T-cell (primary cell): ENCODE measurements at regions not wholly inside any gene's neighbourhood (a gene's known extent, or its start where the extent isn't known, plus 50 kb on each side); places are given as distances from the start of the nearest gene placed in this dataset.

Experiments
- ATAC-seq, 4 experiments: fragments of 200-7000 bp in 3 of 4; fragments of 150-1000 bp in 1 of 4; cut with Tn5 transposase; replicated peaks in 1 of 4; 1 replicate in 3 of 4; 2 replicates in 1 of 4; pipeline ENCODE4 v1.10.0; 2021; ENCODE audit warnings: moderate library complexity in 3 of 4, mild to moderate bottlenecking in 2 of 4, moderate number of reproducible peaks in 1 of 4
- CTCF ChIA-PET, 2 donors: fragments of 300-600 bp; sonication (Branson Sonifier 250); formaldehyde crosslinking; loops; one replicate each; lab custom pipeline; 2022; ENCODE audit warnings: antibody characterized with exemption in 2 of 2; lab: Charles Lee
- POLR2A ChIA-PET, 2 donors: fragments of 300-600 bp; sonication (Branson Sonifier 250); formaldehyde crosslinking; loops; one replicate each; lab custom pipeline; 2022; ENCODE audit warnings: antibody characterized with exemption in 2 of 2; lab: Charles Lee
- DNase-seq, 35 experiments: peaks; one replicate each; pipeline versions ENCODE4 v3.0.0 to v3.0.0-alpha.2; 2013 to 2023
- H3K27ac ChIP-seq: one replicate; pipeline ENCODE4 v1.5.1; 2013; ENCODE audit warnings: low read length
- H3K27me3 ChIP-seq, 2 experiments: replicated peaks in 1 of 2; 1 replicate in 1 of 2; 2 replicates in 1 of 2; pipeline versions ENCODE4 v1.6.1 to v1.7.0; 2013; ENCODE audit warnings: low read length in 1 of 2, mixed read lengths in 1 of 2; ENCODE audit not compliant: control insufficient read depth in 2 of 2, insufficient read depth in 2 of 2; ENCODE audit errors: extremely low read depth in 1 of 2
- H3K36me3 ChIP-seq, 2 donors: 1 replicate in 1 of 2; 2 replicates in 1 of 2; pipeline versions ENCODE4 v1.6.1 to v1.7.0; 2013; ENCODE audit warnings: low read length in 1 of 2; ENCODE audit not compliant: control insufficient read depth in 2 of 2, insufficient read depth in 1 of 2; ENCODE audit errors: extremely low read depth in 1 of 2
- H3K4me1 ChIP-seq, 2 experiments: 1 replicate in 1 of 2; 2 replicates in 1 of 2; pipeline versions ENCODE4 v1.6.1 to v1.7.0; 2013; ENCODE audit warnings: low read length in 2 of 2, mixed read lengths in 1 of 2; ENCODE audit not compliant: insufficient read depth in 2 of 2, control insufficient read depth in 1 of 2; ENCODE audit errors: extremely low read depth in 1 of 2
- H3K4me3 ChIP-seq, 2 donors: 1 replicate in 1 of 2; 2 replicates in 1 of 2; pipeline versions ENCODE4 v1.5.1 to v1.7.0; 2013; ENCODE audit warnings: mild to moderate bottlenecking in 2 of 2, low read length in 1 of 2, moderate library complexity in 1 of 2; ENCODE audit not compliant: control insufficient read depth in 1 of 2; ENCODE audit errors: extremely low read depth in 1 of 2
- H3K9me3 ChIP-seq: 2 replicates; pipeline ENCODE4 v1.7.0; 2013
- H3K27ac Mint-ChIP-seq, 2 donors: one replicate each; pipeline ENCODE4 v1.8.0; 2020 to 2021; ENCODE audit warnings: mild to moderate bottlenecking in 2 of 2, mixed read lengths in 2 of 2
- H3K27me3 Mint-ChIP-seq, 2 donors: one replicate each; pipeline ENCODE4 v1.8.0; 2021 to 2022; ENCODE audit warnings: mixed read lengths in 2 of 2
- H3K36me3 Mint-ChIP-seq: one replicate; pipeline ENCODE4 v1.8.0; 2021; ENCODE audit warnings: mixed read lengths
- H3K4me1 Mint-ChIP-seq, 3 donors: one replicate each; pipeline ENCODE4 v1.8.0; 2020 to 2022; ENCODE audit warnings: mixed read lengths in 3 of 3, mild to moderate bottlenecking in 1 of 3
- H3K4me3 Mint-ChIP-seq, 3 donors: one replicate each; pipeline ENCODE4 v1.8.0; 2020 to 2022; ENCODE audit warnings: mild to moderate bottlenecking in 3 of 3, mixed read lengths in 3 of 3, moderate library complexity in 3 of 3
- H3K9me3 Mint-ChIP-seq, 3 donors: one replicate each; pipeline ENCODE4 v1.8.0; 2020 to 2022; ENCODE audit warnings: mixed read lengths in 3 of 3
- WGBS: methylation state at CpG from one replicate; pipeline ENCODE4 v1.1.5; 2013; ENCODE audit warnings: missing lambda C conversion rate; ENCODE audit not compliant: insufficient coverage; 5-methylcytosine and 5-hydroxymethylcytosine counted together

DNA sequence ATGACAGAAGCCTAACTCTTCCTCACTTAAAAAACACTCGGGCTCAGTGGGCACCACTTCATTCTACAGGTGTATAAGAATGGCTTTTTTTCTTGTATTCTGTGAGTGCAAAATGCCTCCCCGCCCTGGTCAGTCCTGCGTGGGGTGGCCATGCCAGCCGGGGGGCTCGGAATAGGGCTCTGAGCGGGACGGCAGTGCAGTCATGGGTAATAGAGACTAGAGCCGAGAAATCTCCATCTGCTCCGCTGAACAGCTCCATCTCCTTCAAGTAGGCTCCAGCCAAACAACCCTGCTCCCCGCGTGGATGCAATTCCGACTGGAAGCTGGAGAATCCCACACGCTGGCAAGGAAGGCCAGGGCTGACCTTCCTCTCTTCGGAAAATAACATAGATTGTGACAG is 317.0 kb upstream of the IRX4 start:
- ChIA-PET POLR2A (no interaction called here), CTCF (no interaction called here)
- Mint-ChIP-seq H3K4me1 (no peaks in the 10 kb centered on the region), H3K9me3 (peaks cover 0 to 5% (median 1%) of the 10 kb centered on the region in 3 donors), H3K27ac (no peak overlapping the region), H3K27me3 (peaks cover 6 to 9% of the 10 kb centered on the region in 2 donors), H3K36me3 (no peaks in the 10 kb centered on the region), H3K4me3 (no peak overlapping the region)
- H3K4me1 ChIP-seq = no peaks in the 10 kb centered on the region
- WGBS = 78% methylated on average over 9 of the region's 14 CpGs
- no peak overlapping the region for H3K27ac ChIP-seq
- no peak overlapping the region for H3K4me3 ChIP-seq
- DNase-seq (no peak), ATAC-seq (no peak)
- peaks cover 0 to 14% of the 10 kb centered on the region in 2 experiments for H3K27me3 ChIP-seq
- no peaks in the 10 kb centered on the region for H3K9me3 ChIP-seq
- H3K36me3 ChIP-seq = no peaks in the 10 kb centered on the region

DNA sequence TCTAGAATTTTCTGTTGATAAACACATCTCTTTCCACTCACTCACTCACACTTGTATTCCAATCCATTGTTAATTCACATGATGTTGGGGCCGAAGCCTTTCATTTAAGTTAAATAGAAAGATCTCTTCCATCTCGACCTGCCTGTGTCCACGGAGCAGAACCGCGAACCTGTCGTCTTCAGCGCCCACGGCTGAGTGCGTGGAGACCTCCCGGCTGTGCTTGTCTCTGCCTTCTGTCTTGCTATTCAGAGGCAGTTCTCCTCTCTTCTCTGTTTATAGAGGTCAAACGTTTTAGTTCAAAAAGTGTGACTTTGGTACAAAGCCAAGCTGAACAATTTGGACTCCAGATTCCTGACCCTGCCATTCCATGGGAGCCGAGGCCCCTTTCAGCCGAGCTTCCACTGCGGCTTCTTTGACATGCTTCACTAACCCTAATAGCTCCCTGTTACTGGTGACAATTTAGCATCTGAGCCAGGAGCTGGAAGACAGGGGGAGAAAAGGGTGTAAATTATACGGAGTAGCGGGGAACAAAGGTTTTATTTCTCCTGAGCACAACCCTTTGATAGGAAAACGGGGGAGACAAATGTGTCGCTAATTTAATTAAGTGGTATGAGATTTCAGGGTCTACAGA is 314.4 kb upstream of the IRX4 start:
- Histone ChIP-seq H3K4me1 (no peaks in the 10 kb centered on the region), H3K27ac (no peak overlapping the region), H3K27me3 (peaks cover 0 to 14% of the 10 kb centered on the region in 2 experiments), H3K9me3 (no peaks in the 10 kb centered on the region), H3K4me3 (no peak overlapping the region), H3K36me3 (no peaks in the 10 kb centered on the region)
- H3K9me3 Mint-ChIP-seq = peaks cover 0 to 5% (median 2%) of the 10 kb centered on the region in 3 donors
- no peaks in the 10 kb centered on the region for H3K36me3 Mint-ChIP-seq
- POLR2A ChIA-PET = no interaction called here
- H3K27me3 Mint-ChIP-seq = peaks cover 0 to 6% of the 10 kb centered on the region in 2 donors
- no peak overlapping the region for H3K4me3 Mint-ChIP-seq
- H3K4me1 Mint-ChIP-seq = no peaks in the 10 kb centered on the region
- ATAC-seq = no peak
- CTCF ChIA-PET = no interaction called here
- DNase-seq = no peak
- no peak overlapping the region for H3K27ac Mint-ChIP-seq
- WGBS = 79% methylated on average over 10 of the region's 18 CpGs

DNA sequence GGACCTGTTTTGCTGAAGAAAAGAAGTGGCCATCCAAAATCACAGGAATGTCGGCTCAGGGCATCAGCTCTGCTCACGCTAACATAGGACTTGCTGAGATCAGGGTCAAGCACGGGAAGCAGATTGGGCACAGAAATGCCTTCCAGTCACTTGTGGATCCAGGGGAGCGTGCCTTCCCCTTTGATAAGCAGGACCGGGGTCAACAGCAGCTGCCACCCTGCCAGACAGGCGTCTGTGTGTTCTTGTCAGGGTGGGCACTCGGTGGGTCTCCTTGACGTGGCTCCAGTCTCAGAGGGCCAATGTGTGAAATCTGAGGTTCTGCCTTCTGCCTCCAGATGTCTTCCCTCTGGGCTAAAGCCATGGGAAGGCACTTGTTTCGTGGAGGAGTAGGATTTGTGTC is 313.7 kb upstream of the IRX4 start:
- no peaks in the 10 kb centered on the region for H3K36me3 ChIP-seq
- DNase-seq (no peak), ATAC-seq (no peak)
- 72% methylated on average over 9 of the region's 9 CpGs for WGBS
- H3K4me1 ChIP-seq = no peaks in the 10 kb centered on the region
- POLR2A ChIA-PET = no interaction called here
- H3K27ac Mint-ChIP-seq = no peak overlapping the region
- no peaks in the 10 kb centered on the region for H3K36me3 Mint-ChIP-seq
- peaks cover 0 to 13% of the 10 kb centered on the region in 2 experiments for H3K27me3 ChIP-seq
- H3K27me3 Mint-ChIP-seq = peaks cover 0 to 6% of the 10 kb centered on the region in 2 donors
- CTCF ChIA-PET = no interaction called here
- H3K4me3 Mint-ChIP-seq = no peak overlapping the region
- no peak overlapping the region for H3K4me3 ChIP-seq
- H3K9me3 Mint-ChIP-seq = peaks cover 0 to 5% (median 2%) of the 10 kb centered on the region in 3 donors
- no peaks in the 10 kb centered on the region for H3K4me1 Mint-ChIP-seq
- no peaks in the 10 kb centered on the region for H3K9me3 ChIP-seq
- no peak overlapping the region for H3K27ac ChIP-seq

DNA sequence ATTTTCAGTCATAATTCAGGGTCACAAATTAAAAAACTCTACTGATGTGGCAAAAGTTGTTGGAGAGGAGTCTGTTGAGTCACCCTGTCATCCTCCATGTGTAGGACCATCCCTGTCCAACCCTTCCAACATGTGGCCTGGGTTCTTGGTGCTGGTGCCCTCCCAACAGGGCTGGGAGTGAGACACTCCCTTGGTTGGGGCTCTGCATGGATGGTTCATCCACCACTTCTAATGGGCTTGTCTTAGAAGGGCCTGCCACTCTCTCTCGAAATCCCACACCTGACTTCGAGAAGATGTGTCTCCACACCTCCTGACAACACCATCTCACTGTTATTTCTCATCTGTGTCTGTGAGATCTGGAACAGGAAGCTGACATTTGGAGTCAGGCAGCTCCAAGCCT is 312.2 kb upstream of the IRX4 start:
- Mint-ChIP-seq H3K36me3 (no peaks in the 10 kb centered on the region), H3K27ac (no peak overlapping the region), H3K27me3 (peaks cover 0 to 6% of the 10 kb centered on the region in 2 donors), H3K4me1 (no peaks in the 10 kb centered on the region), H3K4me3 (no peak overlapping the region), H3K9me3 (peaks cover 0 to 5% (median 2%) of the 10 kb centered on the region in 3 donors)
- ChIA-PET POLR2A (interaction anchor here in 1 of 2 donors (0.6 kb wide), 1 partner anchor 219 kb away, joined by 3 read pairs; no protein-coding TSS in a partner anchor), CTCF (no interaction called here)
- Histone ChIP-seq H3K36me3 (no peaks in the 10 kb centered on the region), H3K9me3 (no peaks in the 10 kb centered on the region), H3K4me1 (no peaks in the 10 kb centered on the region), H3K4me3 (no peak overlapping the region), H3K27ac (no peak overlapping the region), H3K27me3 (peaks cover 0 to 6% of the 10 kb centered on the region in 2 experiments)
- WGBS = no CpG with 5 or more reads among the region's 2 CpGs
- DNase-seq (no peak), ATAC-seq (no peak)

DNA sequence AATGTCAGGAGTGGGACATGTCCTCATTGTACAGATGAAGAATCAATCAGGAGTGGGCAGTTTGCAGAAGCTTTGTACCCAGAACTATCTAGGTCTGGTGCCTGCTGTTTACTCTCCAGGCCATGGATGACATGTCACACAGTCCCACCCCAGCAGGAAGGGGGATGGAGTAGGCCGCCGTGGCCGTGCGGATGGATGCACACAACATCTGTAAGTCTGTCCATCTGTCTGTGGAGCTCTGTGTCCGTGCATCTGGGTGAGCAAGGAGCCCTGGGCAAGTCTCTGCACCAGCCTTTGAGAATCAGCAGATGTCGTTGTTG is 311.5 kb upstream of the IRX4 start:
- Mint-ChIP-seq H3K36me3 (no peaks in the 10 kb centered on the region), H3K27me3 (peaks cover 0 to 3% of the 10 kb centered on the region in 2 donors), H3K4me3 (no peak overlapping the region), H3K9me3 (peaks cover 0 to 5% (median 2%) of the 10 kb centered on the region in 3 donors), H3K27ac (no peak overlapping the region), H3K4me1 (no peaks in the 10 kb centered on the region)
- ATAC-seq (no peak), DNase-seq (no peak)
- H3K27me3 ChIP-seq = peaks cover 0 to 2% of the 10 kb centered on the region in 2 experiments
- H3K27ac ChIP-seq = no peak overlapping the region
- 76% methylated on average over 5 of the region's 6 CpGs for WGBS
- POLR2A ChIA-PET = no interaction called here
- no peaks in the 10 kb centered on the region for H3K9me3 ChIP-seq
- H3K36me3 ChIP-seq = no peaks in the 10 kb centered on the region
- H3K4me1 ChIP-seq = no peaks in the 10 kb centered on the region
- no peak overlapping the region for H3K4me3 ChIP-seq
- CTCF ChIA-PET = no interaction called here

DNA sequence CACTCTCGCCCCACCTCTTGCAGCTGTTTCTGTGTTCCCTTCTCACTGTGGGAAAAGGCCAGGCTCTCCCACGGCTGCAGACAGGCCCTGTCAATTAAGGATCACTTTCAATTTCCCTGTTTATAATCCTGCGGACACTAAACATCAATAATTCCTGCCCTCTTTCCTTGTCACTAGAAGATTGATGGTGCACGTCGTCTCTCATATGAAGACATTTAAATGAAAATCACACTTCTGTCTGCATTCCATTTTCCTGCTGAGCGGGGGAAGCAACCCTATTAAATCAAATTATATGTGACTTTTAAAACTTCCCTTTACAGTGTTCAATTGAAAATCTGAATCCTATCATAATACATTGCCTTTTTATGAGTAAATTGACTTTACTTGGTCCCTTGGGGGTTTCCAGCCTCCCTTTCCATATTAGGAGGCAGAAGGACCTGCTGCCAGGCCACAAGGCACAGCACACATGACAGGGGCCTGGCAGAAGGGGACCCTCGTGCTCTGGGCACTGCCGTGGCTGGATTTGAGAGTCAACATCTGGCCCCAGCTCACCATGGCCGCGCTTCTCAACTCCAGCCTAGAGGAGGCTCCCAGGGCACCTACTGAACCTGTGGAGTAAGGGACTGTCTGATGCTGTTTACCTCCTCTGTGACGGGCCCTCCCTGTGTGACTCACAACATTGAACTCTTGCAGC is 311.0 kb upstream of the IRX4 start:
- ATAC-seq = no peak
- Mint-ChIP-seq H3K4me3 (no peak overlapping the region), H3K36me3 (no peaks in the 10 kb centered on the region), H3K4me1 (no peaks in the 10 kb centered on the region), H3K9me3 (peaks cover 0 to 5% (median 2%) of the 10 kb centered on the region in 3 donors), H3K27me3 (peaks cover 0 to 3% of the 10 kb centered on the region in 2 donors), H3K27ac (no peak overlapping the region)
- no peaks in the 10 kb centered on the region for H3K9me3 ChIP-seq
- peaks cover 0 to 2% of the 10 kb centered on the region in 2 experiments for H3K27me3 ChIP-seq
- no peak overlapping the region for H3K4me3 ChIP-seq
- CTCF ChIA-PET = no interaction called here
- H3K27ac ChIP-seq = no peak overlapping the region
- DNase-seq = no peak
- POLR2A ChIA-PET = no interaction called here
- no peaks in the 10 kb centered on the region for H3K4me1 ChIP-seq
- 79% methylated on average over 9 of the region's 11 CpGs for WGBS
- H3K36me3 ChIP-seq = no peaks in the 10 kb centered on the region
